HepG2 (cell line): ENCODE measurements at regions not wholly inside any gene's neighbourhood (a gene's known extent, or its start where the extent isn't known, plus 50 kb on each side); places are given as distances from the start of the nearest gene placed in this dataset.

Experiments used
- ARID5B ChIP-seq: IDR thresholded peaks from 2 replicates; pipeline ENCODE4 v1.4.0; 2020; ENCODE audit warnings: mild to moderate bottlenecking, missing genetic modification reagents
- FOXA1 ChIP-seq, 2 experiments: fragments of 450-650 bp in 1 of 2; sonication (generic) in 1 of 2; formaldehyde crosslinking in 1 of 2; IDR thresholded peaks; 2 replicates each; pipeline versions ENCODE4 v1.4.0 to v1.6.1; 2016 to 2020; ENCODE audit warnings: missing genetic modification reagents in 1 of 2
- GATAD2A ChIP-seq: IDR thresholded peaks from 2 replicates; pipeline ENCODE4 v1.6.1; 2016
- HIVEP1 ChIP-seq: sonication (generic); formaldehyde crosslinking; IDR thresholded peaks from 2 replicates; pipeline ENCODE4 v1.4.0; 2020; ENCODE audit warnings: mild to moderate bottlenecking, missing genetic modification reagents
- NFATC3 ChIP-seq: sonication (generic); formaldehyde crosslinking; IDR thresholded peaks from 2 replicates; pipeline ENCODE4 v1.5.1; 2020; ENCODE audit warnings: mild to moderate bottlenecking, missing genetic modification reagents
- RARA ChIP-seq: IDR thresholded peaks from 2 replicates; pipeline ENCODE4 v1.6.1; 2016; ENCODE audit warnings: missing genetic modification reagents, missing compliant biosample characterization
- TBL1XR1 ChIP-seq: fragments of 150-350 bp; IDR thresholded peaks from 2 replicates; pipeline ENCODE4 v1.6.1; 2014; ENCODE audit warnings: borderline replicate concordance, low read length; ENCODE audit not compliant: partially characterized antibody
- ZNF354B ChIP-seq: sonication (generic); formaldehyde crosslinking; IDR thresholded peaks from 2 replicates; pipeline ENCODE4 v1.8.0; 2022; ENCODE audit warnings: mild to moderate bottlenecking, missing genetic modification reagents
- ZNF652 ChIP-seq: IDR thresholded peaks from 2 replicates; pipeline ENCODE4 v1.6.1; 2016; ENCODE audit warnings: low read depth, borderline replicate concordance
- ZNF724P ChIP-seq: sonication (generic); formaldehyde crosslinking; IDR thresholded peaks from 2 replicates; pipeline ENCODE4 v1.8.0; 2022; ENCODE audit warnings: missing genetic modification reagents, borderline replicate concordance
- ZSCAN29 ChIP-seq: sonication (generic); formaldehyde crosslinking; conservative IDR thresholded peaks from 2 replicates; pipeline ENCODE4 v1.4.0; 2020; ENCODE audit warnings: mild to moderate bottlenecking, missing genetic modification reagents
- TF ChIP-seq, protein P1 (sequence below): sonication (generic); formaldehyde crosslinking; IDR thresholded peaks from 2 replicates; pipeline ENCODE4 v1.4.0; 2020; ENCODE audit warnings: missing genetic modification reagents

- TF ChIP-seq ZNF652 (CRISPR knock-in tag) (peak; percentile 89), RARA (peak; percentile 27; the same call in 1 of the 2 replicates), ZNF354B (no peak), FOXA1 (IDR thresholded peaks at IDR 0.05) (no peak), FOXA1 (CRISPR knock-in tag; IDR thresholded peaks at IDR 0.05) (0 out of 2 replicates have a peak, but pooled peaks have one; percentile 8), ZNF724P (CRISPR knock-in tag) (no peak), ARID5B (CRISPR knock-in tag) (0 out of 2 replicates have a peak, but pooled peaks have one; percentile 43), HIVEP1 (no peak), ZSCAN29 (CRISPR knock-in tag) (no peak), GATAD2A (CRISPR knock-in tag) (0 out of 2 replicates have a peak, but pooled peaks have one; percentile 26), TBL1XR1 (no peak), NFATC3 (CRISPR knock-in tag) (no peak)
- TF ChIP-seq, protein P1, sequence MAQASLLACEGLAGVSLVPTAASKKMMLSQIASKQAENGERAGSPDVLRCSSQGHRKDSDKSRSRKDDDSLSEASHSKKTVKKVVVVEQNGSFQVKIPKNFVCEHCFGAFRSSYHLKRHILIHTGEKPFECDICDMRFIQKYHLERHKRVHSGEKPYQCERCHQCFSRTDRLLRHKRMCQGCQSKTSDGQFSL: no peak
Measured at GRCh38 chr3:105963161-105963560, 94.3 kb upstream of the CBLB start (continued).
